HG03039 (cell line): ENCODE measurements at regions not wholly inside any gene's neighbourhood (a gene's known extent, or its start where the extent isn't known, plus 50 kb on each side); places are given as distances from the start of the nearest gene placed in this dataset.
"Not testable (repeated sequence)": the region's sequence is repeated elsewhere in the genome, so short reads cannot be mapped to it uniquely, and the experiment has no call there.

Experiments
- ATAC-seq: cut with Tn5 transposase; IDR thresholded peaks from one replicate; pipeline ENCODE4 v1.9.1; 2021; ENCODE audit warnings: mild to moderate bottlenecking, moderate library complexity; ENCODE audit not compliant: unreplicated experiment

DNA sequence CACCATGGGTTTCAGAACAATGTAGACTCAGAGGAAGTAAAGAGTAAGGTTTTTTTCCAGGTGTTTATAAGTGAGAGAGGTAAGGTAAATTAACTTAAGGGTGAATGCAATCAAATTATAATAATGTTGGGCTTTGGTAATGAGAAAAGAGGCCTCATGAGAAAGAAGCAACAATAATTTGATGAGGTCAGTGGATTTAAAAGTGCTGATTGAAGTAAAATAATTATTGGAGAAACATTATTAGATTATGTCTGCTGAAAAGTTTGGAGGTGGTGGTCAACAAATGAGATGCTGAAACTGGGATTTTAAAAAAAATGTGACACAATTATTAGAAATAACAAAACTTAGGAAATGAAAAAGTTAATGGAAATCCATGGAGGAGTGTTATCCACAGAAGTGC, 187.4 kb upstream of the BRINP3 start:
- no peak for ATAC-seq

DNA sequence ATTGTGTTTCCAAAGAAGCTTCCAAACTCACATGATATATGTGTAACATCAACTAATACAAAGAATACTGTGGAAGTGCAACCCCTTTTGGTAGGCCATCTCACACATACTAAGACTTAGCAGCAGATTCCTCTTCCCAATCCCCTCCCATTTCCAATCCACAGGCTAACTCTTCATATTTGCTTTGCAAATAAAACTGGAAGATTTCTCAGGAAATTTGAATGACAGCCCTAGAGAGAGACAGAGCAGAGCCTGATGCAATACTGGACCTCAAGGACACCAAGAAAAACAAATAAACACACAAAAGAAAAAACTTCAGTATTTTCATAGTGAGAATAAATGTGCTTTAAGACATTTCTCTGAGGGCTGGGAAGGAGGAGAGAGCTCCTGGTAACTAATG, 190.2 kb upstream of the BRINP3 start:
- no peak for ATAC-seq

DNA sequence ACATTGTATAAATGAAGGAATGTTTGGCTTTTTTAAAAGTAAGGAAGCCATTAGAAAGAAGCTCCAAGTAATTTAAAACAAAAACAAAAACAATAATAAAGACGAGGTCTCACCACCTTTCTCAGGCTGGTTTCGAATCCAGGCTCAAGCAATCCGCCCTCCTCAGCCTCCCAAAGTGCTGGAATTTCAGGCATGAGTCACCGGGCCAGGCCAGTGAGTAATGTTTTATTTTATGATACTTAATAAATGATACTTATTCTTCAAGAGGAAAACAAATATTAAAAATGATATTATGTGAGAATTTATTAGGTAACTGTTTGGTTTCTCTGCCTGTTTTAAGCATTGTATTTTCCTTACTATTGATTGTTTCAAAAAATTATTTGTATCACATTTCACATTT, 201.4 kb upstream of the BRINP3 start:
- no peak for ATAC-seq

DNA sequence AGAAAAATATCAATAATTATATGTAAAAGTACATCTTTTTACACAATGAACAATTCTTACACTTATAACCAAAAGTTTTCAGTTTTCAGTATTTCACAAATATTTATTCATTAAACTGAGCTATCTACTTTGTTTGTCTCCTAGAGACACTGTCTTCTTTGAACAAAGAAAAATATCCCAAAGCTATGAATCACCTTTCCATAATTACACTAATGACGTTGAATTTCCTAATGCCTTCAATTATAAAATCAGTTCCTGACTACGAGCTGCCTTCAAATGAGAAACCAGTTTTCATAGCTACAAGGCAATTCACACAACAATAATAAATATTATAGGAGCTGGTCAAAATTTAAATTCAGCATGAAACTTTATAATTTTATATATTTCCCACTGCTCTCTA, 201.8 kb upstream of the BRINP3 start:
- no peak for ATAC-seq

DNA sequence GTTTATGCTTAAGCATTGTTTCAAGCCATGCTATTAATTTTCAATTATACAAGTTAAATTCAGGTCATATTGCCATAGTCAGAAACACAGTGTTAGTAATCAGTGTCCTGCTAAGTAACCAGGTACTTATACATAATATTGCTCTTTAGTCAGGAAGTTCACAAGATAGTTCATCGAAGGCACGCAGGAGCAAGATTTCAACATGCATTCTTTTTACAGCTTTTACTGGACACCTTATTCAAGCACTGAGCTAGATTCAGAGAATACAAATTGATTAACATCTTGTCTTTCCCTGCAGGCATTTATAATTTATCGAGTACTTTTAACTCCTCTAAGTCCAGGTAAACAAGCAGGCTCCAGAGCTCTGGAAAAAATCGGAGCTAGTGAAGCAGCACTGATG, 202.3 kb upstream of the BRINP3 start:
- ATAC-seq = no peak

DNA sequence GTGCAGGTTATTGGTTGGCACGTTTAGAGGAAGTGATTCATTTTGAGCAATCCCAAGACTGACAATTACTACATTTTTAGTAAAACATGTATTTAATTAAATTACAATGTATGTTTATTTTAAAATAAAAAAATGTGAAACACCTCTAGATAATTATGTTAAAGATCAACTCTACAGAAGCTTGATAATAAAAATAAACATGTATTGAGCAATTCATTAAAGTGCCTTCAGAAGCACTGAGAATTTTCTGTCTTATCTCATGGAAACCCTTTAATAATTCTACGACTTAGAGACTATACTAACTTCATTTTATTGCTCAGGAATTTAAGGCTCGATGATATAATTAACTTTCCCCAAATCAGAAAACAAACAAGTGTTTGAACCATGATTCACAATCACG, 208.0 kb upstream of the BRINP3 start:
- ATAC-seq = no peak

DNA sequence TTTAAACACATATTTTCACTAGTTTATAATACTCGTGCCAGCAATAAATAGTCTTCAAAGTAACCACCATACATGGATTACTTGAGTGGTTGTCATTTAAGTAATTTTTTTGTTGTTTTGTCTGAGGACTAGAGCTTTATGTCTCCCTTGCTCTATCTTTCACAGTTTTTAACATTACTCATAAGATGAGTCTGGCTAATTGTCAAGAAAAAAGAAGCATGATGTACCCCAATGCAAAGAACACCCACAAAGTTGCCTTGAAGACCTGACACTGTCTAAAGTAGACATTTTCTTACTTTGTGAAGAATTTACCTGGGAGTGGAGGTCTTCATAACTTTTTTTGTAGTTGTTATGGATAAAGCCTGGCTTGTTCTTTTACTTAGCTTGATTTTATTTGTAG, 210.4 kb upstream of the BRINP3 start:
- no peak for ATAC-seq

DNA sequence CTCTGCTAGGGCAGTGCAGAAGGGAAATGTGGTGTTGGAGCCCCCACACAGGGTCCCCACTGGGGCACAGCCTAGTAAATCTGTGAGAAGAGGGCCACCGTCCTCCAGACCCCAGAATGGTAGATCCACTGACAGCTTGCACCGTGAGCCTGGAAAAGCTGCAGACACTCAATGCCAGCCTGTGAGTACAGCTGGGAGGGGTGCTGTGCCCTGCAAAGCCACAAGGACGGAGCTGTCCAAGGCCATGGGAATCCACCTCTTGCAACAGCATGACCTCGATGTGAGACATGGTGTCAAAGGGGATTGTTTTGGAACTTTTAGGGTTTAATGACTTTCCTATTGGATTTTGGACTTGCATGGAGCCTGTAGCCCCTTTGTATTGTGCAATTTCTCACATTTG, 220.8 kb upstream of the BRINP3 start:
- ATAC-seq = not testable (repeated sequence)

DNA sequence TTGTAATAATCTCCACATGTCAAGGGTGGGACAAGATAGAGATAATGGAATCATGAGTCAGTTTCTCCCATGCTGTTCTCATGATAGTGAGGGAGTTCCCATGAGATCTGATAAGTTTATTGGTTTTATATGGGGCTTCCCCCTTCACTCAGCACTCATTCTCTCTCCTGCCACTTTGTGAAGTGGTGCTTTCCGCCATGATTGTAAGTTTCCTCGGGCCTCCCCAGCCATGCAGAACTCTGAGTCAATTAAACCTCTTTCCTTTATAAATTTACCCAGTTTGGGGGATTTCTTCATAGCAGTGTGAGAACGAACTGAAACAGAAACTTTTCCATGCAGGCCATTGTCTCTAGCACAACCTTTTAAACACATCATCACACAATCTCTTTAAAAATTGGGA, 221.5 kb upstream of the BRINP3 start:
- no peak for ATAC-seq

DNA sequence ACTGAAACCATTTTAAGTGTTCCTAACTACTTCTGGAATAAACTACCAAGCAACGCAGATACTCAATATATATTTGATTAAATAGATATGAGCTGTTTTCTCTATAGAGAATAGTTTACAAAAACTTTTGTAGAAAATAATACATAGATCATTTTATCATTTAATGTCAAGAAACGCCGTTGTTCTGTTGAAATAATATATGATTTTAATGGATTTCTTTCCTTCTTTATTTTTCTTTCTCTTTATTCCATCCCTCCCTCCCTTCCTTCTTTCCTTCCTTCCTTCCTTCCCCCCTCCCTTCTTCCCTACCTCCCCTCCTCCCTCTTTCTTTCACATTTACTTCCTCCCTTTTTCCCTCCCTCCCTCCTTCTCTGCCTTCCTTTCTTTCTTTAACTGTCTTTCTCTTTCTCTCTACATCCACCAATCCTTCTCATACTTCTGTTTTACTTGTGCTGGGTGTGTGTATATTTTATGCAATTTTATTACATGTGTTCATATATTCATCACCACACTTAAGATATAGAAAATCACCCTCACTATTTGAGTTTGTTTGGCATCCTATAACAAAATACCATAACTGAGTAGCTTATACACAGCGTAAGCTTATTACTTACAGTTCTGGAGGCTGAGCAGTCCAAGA, 230.9 kb upstream of the BRINP3 start:
- ATAC-seq = no peak

DNA sequence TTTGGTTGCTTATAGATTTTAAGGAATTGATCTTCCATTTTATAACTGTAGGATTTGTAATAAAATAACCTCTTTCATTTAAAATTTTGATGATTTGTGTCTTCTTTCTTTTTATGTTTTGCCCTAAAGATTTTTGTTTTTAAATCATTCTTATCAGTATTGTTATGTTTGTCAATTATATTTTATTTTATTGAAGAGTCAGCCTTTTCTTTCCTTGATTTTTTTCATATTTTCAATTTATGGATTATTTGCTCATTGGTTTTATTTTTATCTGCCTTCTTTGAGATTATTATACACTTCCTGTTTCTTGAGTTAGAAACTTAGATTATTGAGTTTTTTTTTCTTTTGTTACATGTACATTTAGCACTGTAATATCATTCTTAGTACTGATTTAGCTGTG, 233.4 kb upstream of the BRINP3 start:
- ATAC-seq = no peak

DNA sequence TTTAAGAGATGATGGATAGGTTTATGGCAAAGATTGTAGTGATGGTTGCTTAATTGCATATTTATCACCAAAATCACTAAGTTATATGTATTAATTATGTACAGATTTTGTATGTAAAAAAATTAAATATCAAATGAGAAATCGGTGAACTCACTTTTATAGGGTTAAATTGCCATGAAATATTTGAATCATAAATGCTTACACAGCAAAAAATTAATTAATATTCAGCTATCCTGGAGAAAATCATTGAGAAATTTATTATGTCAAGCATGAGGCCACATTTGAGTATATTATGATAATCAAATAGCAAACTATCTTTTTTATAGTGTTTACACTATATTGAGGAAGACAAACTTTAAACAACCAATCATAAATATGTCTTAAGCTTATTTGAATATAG, 239.4 kb upstream of the BRINP3 start:
- ATAC-seq = no peak

DNA sequence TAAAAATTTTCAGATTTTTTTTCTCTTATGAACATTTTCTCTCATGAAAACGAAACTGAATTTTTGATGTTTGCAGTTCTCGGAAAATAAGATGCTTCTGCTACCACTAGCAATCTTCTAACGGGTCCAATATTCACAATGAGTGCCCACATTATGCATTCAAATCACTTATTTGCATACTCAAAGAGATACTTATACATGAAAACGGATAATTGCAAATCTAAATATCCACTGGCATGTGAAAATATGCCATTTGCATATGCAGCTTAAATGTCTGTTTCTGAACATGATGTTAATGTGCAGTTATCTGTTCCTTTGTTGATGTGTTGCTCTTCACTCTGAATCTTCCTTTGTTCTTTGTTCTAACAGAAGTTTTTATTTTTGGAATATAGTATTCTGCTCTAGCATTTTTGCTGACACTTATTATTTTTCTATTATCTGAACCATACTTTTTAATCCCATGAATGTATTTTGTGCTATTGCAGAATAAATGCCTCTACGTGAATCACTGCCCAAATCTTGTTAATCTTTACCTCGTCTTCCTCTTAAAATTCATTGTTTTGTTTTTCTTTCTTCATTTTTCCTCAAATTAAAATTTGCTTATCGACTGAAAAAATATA, 259.4 kb upstream of the BRINP3 start:
- ATAC-seq = no peak

DNA sequence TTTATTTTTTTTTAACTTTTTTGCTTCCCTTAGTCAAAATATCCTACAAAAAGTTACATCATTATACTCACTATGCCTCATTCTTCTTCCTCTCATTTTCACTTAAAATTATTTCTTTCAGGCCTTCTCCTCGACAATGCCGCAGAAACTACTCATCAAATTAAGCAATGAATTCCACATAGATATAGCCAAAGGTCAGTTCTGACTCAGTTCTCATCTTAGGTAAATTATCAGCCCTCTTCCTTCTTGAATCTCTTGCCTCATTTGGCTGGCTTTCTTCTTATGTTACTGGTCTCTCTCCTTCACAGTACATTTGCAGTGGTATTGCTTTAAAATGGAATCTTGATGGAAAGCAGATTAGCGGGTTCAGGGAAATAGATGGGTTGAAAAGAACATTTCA, 260.7 kb upstream of the BRINP3 start:
- ATAC-seq = no peak

DNA sequence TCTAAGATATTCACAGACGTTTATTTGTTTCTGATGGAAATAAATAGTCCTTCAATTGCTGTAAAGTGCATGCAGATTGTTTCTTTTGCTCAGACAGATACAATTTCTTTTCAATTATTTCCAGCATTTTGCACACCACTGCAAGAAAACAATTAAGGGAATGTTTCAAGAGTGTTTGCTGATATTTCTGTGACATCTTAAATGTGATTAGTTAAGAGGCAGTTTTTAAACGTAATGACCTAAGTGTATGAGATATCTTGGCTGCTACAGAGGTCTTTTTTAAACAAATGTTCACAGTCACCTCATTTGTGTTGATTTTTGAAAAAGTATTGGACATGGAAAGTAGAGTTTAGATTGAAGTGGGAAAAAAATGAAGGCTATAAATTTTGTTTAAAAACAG, 262.3 kb upstream of the BRINP3 start:
- ATAC-seq = no peak

DNA sequence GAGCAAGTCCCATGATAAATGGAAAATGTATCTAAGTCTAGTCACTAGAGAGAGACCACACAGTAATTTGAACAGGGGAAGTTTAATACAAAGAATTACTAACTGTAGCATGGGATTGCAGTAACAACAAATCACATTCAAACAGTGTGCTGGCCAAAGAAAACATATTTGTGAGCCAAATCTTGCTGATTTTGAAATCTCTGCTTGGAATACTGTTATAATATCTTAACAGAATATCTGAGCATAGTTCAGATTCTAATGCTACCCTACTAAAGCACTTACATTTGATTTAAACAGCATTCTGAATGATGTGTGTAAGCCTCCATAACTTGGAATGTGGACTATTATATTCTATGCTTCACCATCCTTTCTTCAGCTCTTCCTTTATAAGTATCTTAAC, 270.0 kb upstream of the BRINP3 start:
- ATAC-seq = no peak

DNA sequence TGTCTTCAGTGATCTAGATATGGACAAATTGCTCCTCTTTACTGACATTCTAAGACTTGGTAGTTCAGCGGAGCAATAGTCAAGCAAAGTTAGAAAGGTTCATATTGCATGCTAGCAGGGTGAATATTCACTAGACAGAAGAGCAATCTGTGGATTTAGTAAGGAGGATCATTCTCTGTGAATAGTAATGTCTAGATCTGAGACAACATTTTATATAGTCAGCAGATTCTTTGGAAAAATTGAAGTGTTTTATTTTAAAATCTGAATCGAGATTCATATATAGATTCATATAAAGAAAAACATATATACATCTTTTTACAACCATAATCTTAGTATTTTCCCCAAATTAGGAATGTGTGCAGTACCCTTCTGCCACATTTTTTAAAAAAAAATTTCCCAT, 274.5 kb upstream of the BRINP3 start:
- ATAC-seq = no peak

DNA sequence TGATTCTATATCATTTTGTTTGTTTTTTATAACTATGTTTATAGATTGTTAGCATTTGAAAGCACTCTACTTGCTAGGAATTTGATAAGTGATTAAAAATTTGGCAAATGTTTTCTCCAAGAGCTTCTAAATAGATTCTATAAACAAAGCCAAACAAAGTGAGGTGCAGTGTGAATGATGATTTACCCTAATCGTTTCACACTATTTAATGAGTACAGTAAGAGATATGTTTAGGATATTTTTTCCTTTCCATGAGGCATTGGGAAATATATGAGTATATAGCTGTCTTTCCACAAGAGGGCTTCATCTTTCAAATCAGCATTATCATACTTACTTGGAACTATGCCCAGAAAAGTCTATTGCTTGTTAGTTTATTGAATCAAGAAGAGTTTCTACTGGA, 277.0 kb upstream of the BRINP3 start:
- ATAC-seq = no peak

DNA sequence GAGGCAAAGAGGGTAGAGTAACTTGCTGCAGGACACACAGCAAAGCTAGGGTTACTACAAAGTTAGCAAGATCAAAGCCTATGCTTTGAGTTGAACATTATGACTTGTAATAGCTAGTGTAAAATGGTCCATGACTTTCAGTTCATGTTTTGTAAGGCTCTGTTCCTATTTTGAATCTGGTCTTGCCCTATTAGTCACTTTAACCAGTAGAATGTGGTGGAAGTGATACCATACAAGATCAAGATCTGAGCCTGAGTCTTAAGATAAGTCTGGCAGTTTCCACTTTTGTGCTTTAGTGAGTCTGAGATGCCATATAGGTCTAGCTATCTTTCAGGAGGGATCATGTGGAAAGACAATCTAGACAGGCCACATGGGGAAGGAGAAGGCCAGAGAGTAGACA, 282.1 kb upstream of the BRINP3 start:
- peak; percentile 98 for ATAC-seq

DNA sequence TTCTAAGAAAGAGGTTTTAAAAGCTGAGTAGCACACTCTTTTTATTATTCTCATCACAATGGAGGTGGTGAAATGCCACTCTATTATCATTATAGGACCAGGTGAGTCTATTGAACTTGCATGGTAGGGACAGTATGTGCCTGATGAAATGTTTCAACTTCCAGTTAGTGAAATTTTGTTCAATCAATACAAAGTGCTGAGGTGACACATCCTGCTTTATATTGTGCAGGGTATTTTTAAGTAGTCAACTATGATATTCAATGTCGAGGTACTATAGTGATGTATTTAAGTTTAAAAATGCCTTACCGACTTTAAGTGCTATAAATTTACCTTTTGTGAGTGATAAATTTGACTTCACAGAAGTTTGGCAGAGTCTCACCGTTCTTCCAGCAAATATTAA, 284.7 kb upstream of the BRINP3 start:
- no peak for ATAC-seq

DNA sequence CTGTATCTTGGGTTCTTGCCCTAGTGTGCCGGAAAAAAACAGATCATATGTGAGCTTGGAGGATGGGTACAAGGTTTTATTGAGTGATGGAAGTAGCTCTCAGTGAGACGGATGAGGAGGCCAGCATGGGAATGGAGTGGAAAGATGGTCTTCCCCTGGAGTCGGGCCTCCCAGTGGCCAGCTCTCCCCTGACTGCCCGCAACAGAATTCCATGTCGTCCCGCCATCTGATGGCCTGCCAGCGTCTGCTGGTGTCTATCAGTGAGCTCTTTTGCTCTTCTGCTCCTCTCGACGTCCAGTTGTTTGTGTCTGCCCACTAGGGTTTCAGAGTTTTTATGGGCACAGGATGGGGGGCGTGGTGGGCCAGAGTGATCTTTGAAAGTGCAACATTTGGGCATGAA, 315.2 kb upstream of the BRINP3 start:
- no peak for ATAC-seq

DNA sequence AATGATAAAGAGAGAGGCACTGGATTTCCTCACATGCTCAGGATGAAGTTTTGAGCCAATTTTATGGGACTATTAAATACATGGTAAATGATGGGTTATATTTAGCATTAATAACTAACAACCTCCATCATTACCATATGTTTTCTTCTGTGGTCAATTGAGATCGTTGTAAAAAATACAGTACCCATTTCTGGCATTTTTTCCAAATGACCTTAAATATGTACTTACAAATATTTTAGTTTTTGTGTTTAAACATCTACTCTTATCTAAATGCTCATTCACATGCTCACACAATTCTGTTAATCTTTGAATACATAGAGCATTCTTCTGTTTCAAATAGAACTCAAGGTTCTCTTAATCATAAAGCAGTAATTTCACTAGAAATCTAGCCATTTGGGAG, 330.0 kb upstream of the BRINP3 start:
- ATAC-seq = no peak

DNA sequence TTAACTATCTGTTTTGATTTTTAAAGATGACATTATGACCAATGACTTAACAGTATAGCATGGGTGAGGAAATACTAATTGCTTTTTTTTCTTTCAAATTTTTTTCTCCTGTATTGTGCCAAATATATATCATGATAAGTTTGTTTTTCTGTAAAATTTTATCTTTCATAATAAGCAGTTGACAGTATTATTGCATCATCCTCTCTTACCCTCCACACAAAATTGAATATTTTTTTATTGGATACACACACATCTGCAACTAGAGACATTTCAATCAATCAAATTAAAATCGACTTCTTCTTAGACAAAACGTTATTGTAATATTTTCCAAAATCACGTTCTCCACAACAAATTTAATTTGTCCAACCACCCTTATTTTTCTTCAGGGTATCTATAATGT, 330.4 kb upstream of the BRINP3 start:
- ATAC-seq = no peak
